ENCODE measurements at regions not wholly inside any gene's neighbourhood (a gene's known extent, or its start where the extent isn't known, plus 50 kb on each side); places are given as distances from the start of the nearest gene placed in this dataset.

DNA sequence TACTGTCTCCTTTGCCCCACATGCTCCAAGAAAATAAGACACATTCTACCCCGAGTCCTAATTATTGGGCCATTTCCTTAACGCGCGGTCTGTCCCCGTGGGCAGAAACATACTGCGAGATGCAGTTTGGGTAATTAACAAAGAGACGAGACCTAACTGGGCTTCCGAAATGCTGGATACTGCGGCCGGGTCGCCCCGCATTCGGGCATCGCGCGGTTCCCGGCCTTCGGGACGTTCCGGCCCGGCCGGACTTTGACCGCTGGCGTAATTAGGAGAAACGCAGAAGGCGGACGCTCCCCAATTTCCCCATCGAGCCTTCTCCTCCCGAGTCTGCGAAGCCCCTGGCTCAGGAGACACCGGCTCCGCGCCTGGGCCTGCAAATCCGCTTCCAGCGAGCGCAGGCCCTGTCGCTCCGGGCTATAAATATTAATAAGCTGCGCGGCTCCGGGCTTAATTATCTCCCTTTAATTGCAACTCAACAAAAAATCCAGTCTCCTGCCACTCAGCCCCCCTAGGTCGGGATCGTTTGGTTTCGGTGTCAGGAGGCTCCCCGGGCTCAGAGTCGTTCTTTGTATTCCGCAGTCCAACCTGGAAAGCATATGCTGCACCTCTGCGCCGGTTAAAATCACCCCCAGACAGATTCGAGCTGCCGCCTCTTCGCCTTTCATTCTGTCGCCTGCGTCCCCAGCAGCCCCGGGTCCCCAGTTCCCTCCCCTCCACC lies 131.5 kb downstream of the SPAG6 start:
- TF ChIP-seq EZH2 (IDR thresholded peaks at IDR 0.05) (peak; percentile 64), CTCF (IDR thresholded peaks at IDR 0.05) (no peak), EZH2phosphoT487 (IDR thresholded peaks at IDR 0.05) (peak; percentile 9)

Measured in neural progenitor cell (in vitro differentiated cells).